ENCODE measurements at regions not wholly inside any gene's neighbourhood (a gene's known extent, or its start where the extent isn't known, plus 50 kb on each side); places are given as distances from the start of the nearest gene placed in this dataset.

- TF ChIP-seq CTCF (IDR thresholded peaks at IDR 0.05), result no peak
- no peak for TF ChIP-seq POLR2A (IDR thresholded peaks at IDR 0.05)
- TF ChIP-seq EP300 (IDR thresholded peaks at IDR 0.05), result no peak
- no peak for TF ChIP-seq POLR2AphosphoS5 (IDR thresholded peaks at IDR 0.05)
These were observed 115.1 kb downstream of the NBPF12 start for GRCh38 chr1:147053269-147053668.
